GM23338 (cell line): ENCODE measurements at regions not wholly inside any gene's neighbourhood (a gene's known extent, or its start where the extent isn't known, plus 50 kb on each side); places are given as distances from the start of the nearest gene placed in this dataset.

ENCODE experiments used
- ATAC-seq: fragments of 200-7000 bp; cut with Tn5 transposase; 3 replicates; pipeline ENCODE4 v1.9.1; 2020
- DNase-seq: peaks from one replicate; pipeline ENCODE4 v3.0.0-alpha.2; 2015; ENCODE audit warnings: low spot score
- H2AFZ ChIP-seq: fragments of 200-600 bp; sonication (generic); 2 replicates; pipeline ENCODE4 v1.8.0; 2016; ENCODE audit warnings: antibody characterized with exemption, mild to moderate bottlenecking, moderate library complexity
- H3F3A ChIP-seq: fragments of 200-600 bp; sonication (generic); replicated peaks from 2 replicates; pipeline ENCODE4 v1.8.0; 2017; ENCODE audit warnings: antibody characterized with exemption, mixed run types, low read depth
- H3K27ac ChIP-seq: fragments of 200-600 bp; sonication (generic); 2 replicates; pipeline ENCODE4 v1.6.1; 2016; ENCODE audit warnings: low read depth
- H3K27me3 ChIP-seq: fragments of 200-600 bp; sonication (generic); 2 replicates; pipeline ENCODE4 v1.8.0; 2016; ENCODE audit warnings: mild to moderate bottlenecking, mixed run types, moderate library complexity; ENCODE audit not compliant: insufficient read depth
- H3K36me3 ChIP-seq: fragments of 200-600 bp; sonication (generic); 2 replicates; pipeline ENCODE4 v1.8.0; 2016; ENCODE audit warnings: mild to moderate bottlenecking; ENCODE audit not compliant: insufficient read depth
- H3K4me1 ChIP-seq: fragments of 200-600 bp; sonication (generic); 2 replicates; pipeline ENCODE4 v1.8.0; 2016; ENCODE audit warnings: mild to moderate bottlenecking, moderate library complexity; ENCODE audit not compliant: insufficient read depth
- H3K4me2 ChIP-seq: fragments of 200-600 bp; sonication (generic); 2 replicates; pipeline ENCODE4 v1.7.1; 2017; ENCODE audit warnings: mixed run types
- H3K4me3 ChIP-seq: fragments of 200-600 bp; sonication (generic); 2 replicates; pipeline ENCODE4 v1.6.1; 2016; ENCODE audit warnings: mixed run types
- H3K79me2 ChIP-seq: fragments of 200-600 bp; sonication (generic); replicated peaks from 2 replicates; pipeline ENCODE4 v1.8.0; 2017; ENCODE audit warnings: mild to moderate bottlenecking; ENCODE audit not compliant: insufficient read depth
- H3K9me2 ChIP-seq: fragments of 200-600 bp; sonication (generic); 2 replicates; pipeline ENCODE4 v1.8.0; 2017; ENCODE audit not compliant: insufficient read depth
- H4K20me1 ChIP-seq: fragments of 200-600 bp; sonication (generic); replicated peaks from 2 replicates; pipeline ENCODE4 v1.8.0; 2017; ENCODE audit warnings: mild to moderate bottlenecking; ENCODE audit not compliant: insufficient read depth
- H3K27ac Mint-ChIP-seq: 2 replicates; pipeline ENCODE4 v1.8.0; 2020; ENCODE audit warnings: inconsistent platforms, mild to moderate bottlenecking, moderate library complexity, mixed read lengths
- H3K27me3 Mint-ChIP-seq: 3 replicates; pipeline ENCODE4 v1.8.0; 2022; ENCODE audit warnings: low read depth, mild to moderate bottlenecking, moderate library complexity, mixed read lengths, inconsistent platforms; ENCODE audit not compliant: insufficient read depth, poor library complexity
- H3K36me3 Mint-ChIP-seq: 3 replicates; pipeline ENCODE4 v1.8.0; 2021; ENCODE audit warnings: low read depth, mild to moderate bottlenecking, inconsistent platforms, moderate library complexity, mixed read lengths
- H3K4me1 Mint-ChIP-seq: 3 replicates; pipeline ENCODE4 v1.8.0; 2020; ENCODE audit warnings: mild to moderate bottlenecking, inconsistent platforms, mixed read lengths
- H3K4me3 Mint-ChIP-seq: 3 replicates; pipeline ENCODE4 v1.8.0; 2021; ENCODE audit warnings: moderate library complexity, mild to moderate bottlenecking, inconsistent platforms, mixed read lengths
- H3K9me3 Mint-ChIP-seq: 3 replicates; pipeline ENCODE4 v1.8.0; 2020; ENCODE audit warnings: moderate library complexity, mild to moderate bottlenecking, inconsistent platforms, mixed read lengths
- CREB1 ChIP-seq: fragments of 250-450 bp; sonication (Bioruptor Pico); IDR thresholded peaks from 2 replicates; pipeline ENCODE4 v1.5.0; 2020; ENCODE audit warnings: low read depth, mild to moderate bottlenecking, moderate library complexity
- EZH2 ChIP-seq: fragments of 200-600 bp; sonication (generic); IDR thresholded peaks from one replicate; pipeline ENCODE4 v1.8.0; 2017; ENCODE audit warnings: antibody characterized with exemption, mild to moderate bottlenecking, low read depth; ENCODE audit not compliant: unreplicated experiment
- JUNB ChIP-seq: IDR thresholded peaks from one replicate; pipeline ENCODE4 v1.6.1; 2016; ENCODE audit warnings: antibody characterized with exemption; ENCODE audit not compliant: unreplicated experiment
- POLR2AphosphoS5 ChIP-seq: IDR thresholded peaks from 2 replicates; pipeline ENCODE4 v1.6.1; 2016; ENCODE audit warnings: antibody characterized with exemption, low read depth
- REST ChIP-seq: IDR thresholded peaks from one replicate; pipeline ENCODE4 v1.6.1; 2018; ENCODE audit warnings: antibody characterized with exemption; ENCODE audit not compliant: unreplicated experiment
- STAT1 ChIP-seq: IDR thresholded peaks from one replicate; pipeline ENCODE4 v1.6.1; 2016; ENCODE audit warnings: antibody characterized with exemption; ENCODE audit not compliant: unreplicated experiment
- ZNF331 ChIP-seq: fragments of 250-450 bp; sonication (Bioruptor Pico); IDR thresholded peaks from 2 replicates; pipeline ENCODE4 v1.5.0; 2020; ENCODE audit warnings: low read depth, mild to moderate bottlenecking, moderate library complexity
- ZNF462 ChIP-seq: fragments of 250-450 bp; sonication (Bioruptor Pico); IDR thresholded peaks from 2 replicates; pipeline ENCODE4 v1.5.0; 2020; ENCODE audit warnings: mild to moderate bottlenecking, moderate library complexity

GRCh38 chr20:61168605-61169004 is 83.5 kb upstream of the CDH4 start:
- H3K4me1 Mint-ChIP-seq: peaks cover 21% of the 10 kb centered on the region
- no peak overlapping the region for H3K27ac Mint-ChIP-seq
- H3K9me3 Mint-ChIP-seq: peaks cover 10% of the 10 kb centered on the region; the same call in 2 of the 3 replicates
- Histone ChIP-seq H3K4me1 (no peaks in the 10 kb centered on the region), H3K27ac (no peak overlapping the region), H3K4me2 (no peak overlapping the region), H2AFZ (no peak overlapping the region), H3K27me3 (no peaks in the 10 kb centered on the region), H3F3A (no peaks in the 10 kb centered on the region), H3K9me2 (no peaks in the 10 kb centered on the region; the same call in 1 of the 2 replicates), H4K20me1 (no peaks in the 10 kb centered on the region), H3K79me2 (no peaks in the 10 kb centered on the region), H3K36me3 (no peaks in the 10 kb centered on the region; the same call in 1 of the 2 replicates), H3K4me3 (no peak overlapping the region)
- H3K36me3 Mint-ChIP-seq: 0 out of 3 replicates have a peak, but pooled peaks cover 5% of the 10 kb centered on the region
- ATAC-seq: no peak
- DNase-seq: no peak
- no peak overlapping the region for H3K4me3 Mint-ChIP-seq
- peaks cover 13% of the 10 kb centered on the region for H3K27me3 Mint-ChIP-seq
- TF ChIP-seq JUNB (no peak), ZNF462 (CRISPR knock-in tag) (no peak)

DNA sequence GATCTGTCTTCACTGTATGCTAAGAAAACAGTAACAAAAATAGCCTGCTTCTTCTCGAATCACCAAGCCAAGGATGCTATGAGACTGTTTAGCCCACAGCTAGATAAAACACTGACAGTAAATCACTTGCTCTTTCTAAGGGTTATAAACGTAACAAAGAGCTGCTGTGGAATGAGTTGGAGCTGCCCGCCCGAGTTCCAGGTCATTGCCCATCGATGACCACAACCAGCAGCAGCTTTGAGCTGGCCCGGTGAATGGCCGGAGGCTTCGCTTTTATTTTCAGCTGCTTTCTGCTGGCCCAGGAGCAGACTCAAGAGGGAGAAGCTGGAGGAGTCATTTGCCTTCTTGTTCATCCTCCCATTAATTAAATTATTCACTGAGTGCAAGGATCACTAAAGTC is 82.2 kb upstream of the CDH4 start:
- Mint-ChIP-seq H3K27ac (no peak overlapping the region), H3K4me3 (no peak overlapping the region), H3K9me3 (peaks cover 10% of the 10 kb centered on the region; the same call in 2 of the 3 replicates), H3K27me3 (peaks cover 12% of the 10 kb centered on the region), H3K4me1 (peaks cover 21% of the 10 kb centered on the region), H3K36me3 (0 out of 3 replicates have a peak, but pooled peaks cover 5% of the 10 kb centered on the region)
- Histone ChIP-seq H4K20me1 (no peaks in the 10 kb centered on the region), H3K27ac (no peak overlapping the region), H3K4me3 (no peak overlapping the region), H3F3A (no peaks in the 10 kb centered on the region), H2AFZ (no peak overlapping the region), H3K9me2 (no peaks in the 10 kb centered on the region; the same call in 1 of the 2 replicates), H3K36me3 (no peaks in the 10 kb centered on the region; the same call in 1 of the 2 replicates), H3K4me1 (no peaks in the 10 kb centered on the region), H3K79me2 (no peaks in the 10 kb centered on the region), H3K4me2 (no peak overlapping the region), H3K27me3 (0 out of 2 replicates have a peak, but pooled peaks cover under 1% of the 10 kb centered on the region)
- DNase-seq (no peak), ATAC-seq (no peak)
- TF ChIP-seq EZH2: no peak
- no peak for TF ChIP-seq STAT1
- TF ChIP-seq POLR2AphosphoS5: no peak
- no peak for TF ChIP-seq ZNF331
- no peak for TF ChIP-seq REST
- no peak for TF ChIP-seq JUNB
- TF ChIP-seq CREB1 (CRISPR knock-in tag): no peak
